Natural killer cell (primary cell): ENCODE measurements at regions not wholly inside any gene's neighbourhood (a gene's known extent, or its start where the extent isn't known, plus 50 kb on each side); places are given as distances from the start of the nearest gene placed in this dataset.

Experiments
- ATAC-seq, 3 donors: fragments of 150-1000 bp in 2 of 3; fragments of 200-7000 bp in 1 of 3; cut with Tn5 transposase; 1 replicate in 1 of 3; 2 replicates in 2 of 3; pipeline ENCODE4 v1.10.0; 2021; ENCODE audit warnings: mild to moderate bottlenecking in 2 of 3, moderate library complexity in 2 of 3
- DNase-seq, 2 donors: peaks; one replicate each; pipeline versions ENCODE4 v3.0.0 to v3.0.0-alpha.2; 2013 to 2021; ENCODE audit warnings: mixed read lengths in 1 of 2
- H3K27ac ChIP-seq: one replicate; pipeline ENCODE4 v1.5.1; 2013; ENCODE audit warnings: mild to moderate bottlenecking, low read length
- H3K27me3 ChIP-seq: one replicate; pipeline ENCODE4 v1.6.1; 2013; ENCODE audit warnings: low read length; ENCODE audit not compliant: control insufficient read depth, insufficient read depth
- H3K36me3 ChIP-seq: one replicate; pipeline ENCODE4 v1.6.1; 2013; ENCODE audit warnings: low read length; ENCODE audit not compliant: control insufficient read depth, insufficient read depth
- H3K4me1 ChIP-seq: one replicate; pipeline ENCODE4 v1.6.1; 2013; ENCODE audit warnings: low read length; ENCODE audit not compliant: control insufficient read depth, insufficient read depth
- H3K4me3 ChIP-seq: one replicate; pipeline ENCODE4 v1.5.1; 2013; ENCODE audit warnings: low read length
- H3K9me3 ChIP-seq: one replicate; pipeline ENCODE4 v1.6.1; 2013; ENCODE audit warnings: low read length; ENCODE audit not compliant: control insufficient read depth, insufficient read depth
- H3K27ac Mint-ChIP-seq, 2 donors: one replicate each; pipeline ENCODE4 v1.8.0; 2022; ENCODE audit warnings: mild to moderate bottlenecking in 2 of 2, mixed read lengths in 2 of 2, moderate library complexity in 1 of 2
- H3K27me3 Mint-ChIP-seq, 2 donors: one replicate each; pipeline ENCODE4 v1.8.0; 2022; ENCODE audit warnings: low read depth in 2 of 2, mixed read lengths in 2 of 2
- H3K36me3 Mint-ChIP-seq: one replicate; pipeline ENCODE4 v1.8.0; 2022; ENCODE audit warnings: mixed read lengths
- H3K4me1 Mint-ChIP-seq, 2 donors: one replicate each; pipeline ENCODE4 v1.8.0; 2022; ENCODE audit warnings: mixed read lengths in 2 of 2
- H3K4me3 Mint-ChIP-seq: one replicate; pipeline ENCODE4 v1.8.0; 2022; ENCODE audit warnings: mild to moderate bottlenecking, moderate library complexity, mixed read lengths
- H3K9me3 Mint-ChIP-seq, 2 donors: one replicate each; pipeline ENCODE4 v1.8.0; 2022; ENCODE audit warnings: mixed read lengths in 2 of 2
- CTCF ChIP-seq: fragments of 200-600 bp; IDR thresholded peaks from one replicate; pipeline ENCODE4 v1.8.0; 2022; ENCODE audit warnings: antibody characterized with exemption
- WGBS: methylation state at CpG from one replicate; pipeline ENCODE4 v1.1.7; 2013; ENCODE audit warnings: missing lambda C conversion rate; ENCODE audit not compliant: insufficient coverage; 5-methylcytosine and 5-hydroxymethylcytosine counted together
- intact Hi-C: fragments of 100-400 bp; cut with micrococcal nuclease; formaldehyde crosslinking; loops from one replicate; pipeline ENCODE4 v1.14.2; 2022

GRCh38 chr2:107584577-107584976 lies 242.1 kb upstream of the RGPD4 start:
- DNase-seq (no peak), ATAC-seq (no peak)
- no peaks in the 10 kb centered on the region for H3K27me3 Mint-ChIP-seq
- H3K36me3 Mint-ChIP-seq, result no peaks in the 10 kb centered on the region
- WGBS, result no CpG with 5 or more reads among the region's 1 CpG
- H3K9me3 ChIP-seq, result no peaks in the 10 kb centered on the region
- H3K36me3 ChIP-seq, result no peaks in the 10 kb centered on the region
- H3K4me3 Mint-ChIP-seq, result no peak overlapping the region
- intact Hi-C loops, result no loop called here
- H3K4me1 Mint-ChIP-seq, result no peaks in the 10 kb centered on the region
- no peak for TF ChIP-seq CTCF
- no peak overlapping the region for H3K27ac ChIP-seq
- H3K4me3 ChIP-seq, result no peak overlapping the region
- H3K4me1 ChIP-seq, result no peaks in the 10 kb centered on the region
- peaks cover 10 to 11% of the 10 kb centered on the region in 2 donors for H3K9me3 Mint-ChIP-seq
- H3K27me3 ChIP-seq, result no peaks in the 10 kb centered on the region
- H3K27ac Mint-ChIP-seq, result no peak overlapping the region

DNA sequence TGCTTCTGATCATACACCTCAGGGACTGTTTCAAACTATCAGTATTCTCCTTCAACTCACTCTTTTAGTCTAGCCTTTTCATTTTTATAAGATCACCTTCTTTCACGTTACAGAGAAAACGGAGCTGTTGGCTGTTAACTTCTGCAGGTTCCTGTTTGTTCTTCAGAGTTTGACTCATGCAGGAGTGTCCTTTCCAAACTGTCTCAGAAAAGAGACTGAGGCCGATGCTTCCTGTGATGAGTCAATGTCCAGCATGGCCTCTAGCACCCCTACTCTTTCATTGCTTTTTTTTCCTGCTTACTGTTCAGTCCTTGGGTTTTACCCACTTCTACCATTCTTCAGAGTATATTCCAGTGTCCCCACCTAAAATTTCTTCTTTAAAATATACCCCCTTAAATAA lies 240.8 kb upstream of the RGPD4 start:
- intact Hi-C loops, result no loop called here
- H3K4me3 Mint-ChIP-seq, result no peak overlapping the region
- no peak for DNase-seq
- no peaks in the 10 kb centered on the region for H3K36me3 ChIP-seq
- peaks cover 8 to 10% of the 10 kb centered on the region in 2 donors for H3K9me3 Mint-ChIP-seq
- H3K27me3 ChIP-seq, result no peaks in the 10 kb centered on the region
- no peak overlapping the region for H3K4me3 ChIP-seq
- no peak overlapping the region for H3K27ac Mint-ChIP-seq
- H3K27me3 Mint-ChIP-seq, result no peaks in the 10 kb centered on the region
- H3K27ac ChIP-seq, result no peak overlapping the region
- no peaks in the 10 kb centered on the region for H3K4me1 ChIP-seq
- H3K9me3 ChIP-seq, result no peaks in the 10 kb centered on the region
- H3K4me1 Mint-ChIP-seq, result no peaks in the 10 kb centered on the region
- no peaks in the 10 kb centered on the region for H3K36me3 Mint-ChIP-seq
- ATAC-seq, result no peak
- TF ChIP-seq CTCF, result no peak
- WGBS, result 91% methylated on average over 3 of the region's 3 CpGs

DNA sequence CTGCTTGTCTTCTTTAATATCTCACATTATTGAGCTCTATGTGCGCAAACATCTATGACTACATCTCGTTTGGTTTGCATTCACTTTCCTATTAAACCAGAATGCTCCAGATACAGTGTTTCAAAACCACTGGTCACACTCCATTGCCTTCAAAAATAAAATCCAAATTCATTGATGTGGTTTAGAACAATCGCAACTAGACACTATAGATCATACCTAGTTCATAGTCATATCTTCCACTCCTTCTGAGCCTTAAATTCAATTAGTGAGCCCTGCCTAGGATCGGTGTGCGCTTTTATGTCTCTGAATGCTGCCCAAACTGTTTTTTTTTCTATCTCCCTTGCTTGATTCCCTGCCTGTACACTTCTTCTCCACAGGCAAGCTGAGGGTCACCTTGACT lies 238.5 kb upstream of the RGPD4 start:
- ATAC-seq (no peak), DNase-seq (no peak)
- Mint-ChIP-seq H3K4me3 (no peak overlapping the region), H3K27me3 (no peaks in the 10 kb centered on the region), H3K36me3 (no peaks in the 10 kb centered on the region), H3K9me3 (peaks cover 6 to 9% of the 10 kb centered on the region in 2 donors), H3K4me1 (no peaks in the 10 kb centered on the region), H3K27ac (no peak overlapping the region)
- no peaks in the 10 kb centered on the region for H3K27me3 ChIP-seq
- WGBS, result 80% methylated on average over 5 of the region's 5 CpGs
- H3K27ac ChIP-seq, result no peak overlapping the region
- no peak overlapping the region for H3K4me3 ChIP-seq
- no peaks in the 10 kb centered on the region for H3K9me3 ChIP-seq
- no peaks in the 10 kb centered on the region for H3K4me1 ChIP-seq
- intact Hi-C loops, result no loop called here
- H3K36me3 ChIP-seq, result no peaks in the 10 kb centered on the region
- TF ChIP-seq CTCF, result no peak

DNA sequence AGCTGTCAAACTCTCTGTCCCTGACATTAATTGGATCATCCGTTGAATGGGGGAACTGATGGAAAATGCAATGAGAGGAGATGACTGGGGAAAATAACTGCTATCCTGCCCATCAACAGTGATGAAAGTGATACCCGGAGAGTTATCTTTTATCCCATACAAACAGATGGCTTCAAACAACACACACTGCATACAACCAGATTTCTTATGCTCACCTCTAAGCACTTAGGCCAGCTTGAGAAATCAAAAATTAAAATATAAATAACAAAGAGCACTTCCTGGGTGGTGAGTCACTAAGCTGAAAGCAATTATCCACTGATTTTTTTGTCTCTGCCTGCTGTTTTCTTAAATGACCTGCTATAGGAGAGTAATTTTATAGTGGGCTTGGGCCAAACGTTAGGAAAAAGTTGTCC lies 237.6 kb upstream of the RGPD4 start:
- H3K9me3 Mint-ChIP-seq, result peaks cover 5 to 11% of the 10 kb centered on the region in 2 donors
- H3K4me1 Mint-ChIP-seq, result no peaks in the 10 kb centered on the region
- TF ChIP-seq CTCF, result no peak

More for the DNA sequence above, 237.6 kb upstream of the RGPD4 start:
- no peaks in the 10 kb centered on the region for H3K36me3 Mint-ChIP-seq
- H3K4me1 ChIP-seq, result no peaks in the 10 kb centered on the region
- H3K27ac ChIP-seq, result no peak overlapping the region
- H3K36me3 ChIP-seq, result no peaks in the 10 kb centered on the region
- ATAC-seq (no peak), DNase-seq (no peak)
- WGBS, result 80% methylated on average over 3 of the region's 3 CpGs
- H3K4me3 Mint-ChIP-seq, result no peak overlapping the region
- intact Hi-C loops, result no loop called here
- H3K27ac Mint-ChIP-seq, result no peak overlapping the region
- H3K27me3 Mint-ChIP-seq, result no peaks in the 10 kb centered on the region
- H3K4me3 ChIP-seq, result no peak overlapping the region
- H3K27me3 ChIP-seq, result no peaks in the 10 kb centered on the region
- no peaks in the 10 kb centered on the region for H3K9me3 ChIP-seq
